IMR-90 (cell line): ENCODE measurements at regions not wholly inside any gene's neighbourhood (a gene's known extent, or its start where the extent isn't known, plus 50 kb on each side); places are given as distances from the start of the nearest gene placed in this dataset.

Experiments used
- ATAC-seq: fragments of 200-7000 bp; cut with Tn5 transposase; 2 replicates; pipeline ENCODE4 v1.9.1; 2020; ENCODE audit warnings: low read depth, mild to moderate bottlenecking, moderate library complexity
- BruUV-seq: library from RNA; stranded (reverse); fragments of 400-500 nt; replicated peaks from 2 replicates; lab custom pipeline; 2021; lab: Mats Ljungman, UMichigan
- CTCF ChIA-PET: fragments of 300-600 bp; formaldehyde crosslinking; extraction: SDS; loops from one replicate; lab custom pipeline; 2021; ENCODE audit warnings: antibody characterized with exemption; lab: Yijun Ruan, JAX
- POLR2A ChIA-PET: fragments of 300-600 bp; sonication (Branson Sonifier 250); formaldehyde crosslinking; loops from one replicate; lab custom pipeline; 2022; ENCODE audit warnings: antibody characterized with exemption; ENCODE audit not compliant: unreplicated experiment; lab: Charles Lee
- DNase-seq: peaks from one replicate; pipeline ENCODE4 v3.0.0; 2013
- H2AFZ ChIP-seq: replicated peaks from 2 replicates; pipeline ENCODE3; 2013; ENCODE audit warnings: low read length, mild to moderate bottlenecking; ENCODE audit not compliant: poor library complexity
- H2AK5ac ChIP-seq: 2 replicates; pipeline ENCODE4 v1.6.1; 2013; ENCODE audit warnings: low read depth, low read length, inconsistent platforms
- H2AK9ac ChIP-seq: replicated peaks from 2 replicates; pipeline ENCODE3; 2013; ENCODE audit warnings: mild to moderate bottlenecking, low read depth, low read length, moderate library complexity; ENCODE audit not compliant: poor library complexity
- H2BK120ac ChIP-seq: 2 replicates; pipeline ENCODE4 v1.6.1; 2013; ENCODE audit warnings: low read depth, low read length, inconsistent platforms
- H2BK15ac ChIP-seq: 3 replicates; pipeline ENCODE4 v1.6.1; 2013; ENCODE audit warnings: low read depth, low read length, inconsistent platforms
- H2BK20ac ChIP-seq: 2 replicates; pipeline ENCODE4 v1.6.1; 2013; ENCODE audit warnings: low read depth, mild to moderate bottlenecking, inconsistent platforms, low read length, moderate library complexity
- H2BK5ac ChIP-seq: 2 replicates; pipeline ENCODE4 v1.6.1; 2013; ENCODE audit warnings: mild to moderate bottlenecking, low read depth, low read length, inconsistent platforms; ENCODE audit not compliant: poor library complexity, severe bottlenecking
- H3K14ac ChIP-seq: replicated peaks from 2 replicates; pipeline ENCODE4 v1.6.1; 2013; ENCODE audit warnings: low read depth, low read length, inconsistent platforms
- H3K18ac ChIP-seq: 2 replicates; pipeline ENCODE4 v1.6.1; 2013; ENCODE audit warnings: low read depth, low read length, control low read depth
- H3K23ac ChIP-seq: 2 replicates; pipeline ENCODE4 v1.6.1; 2013; ENCODE audit warnings: low read depth, low read length, inconsistent platforms
- H3K27ac ChIP-seq: 2 replicates; pipeline ENCODE4 v1.5.1; 2013; ENCODE audit warnings: mild to moderate bottlenecking, control low read depth, low read length; ENCODE audit not compliant: insufficient read depth
- H3K27me3 ChIP-seq: 2 replicates; pipeline ENCODE4 v1.6.1; 2013; ENCODE audit warnings: low read length; ENCODE audit not compliant: control insufficient read depth, insufficient read depth
- H3K36me3 ChIP-seq: 2 replicates; pipeline ENCODE4 v1.6.1; 2013; ENCODE audit warnings: low read length, mixed read lengths; ENCODE audit not compliant: control insufficient read depth, insufficient read depth
- H3K4ac ChIP-seq: 2 replicates; pipeline ENCODE4 v1.6.1; 2013; ENCODE audit warnings: low read depth, low read length, inconsistent platforms
- H3K4me1 ChIP-seq: 2 replicates; pipeline ENCODE4 v1.6.1; 2013; ENCODE audit warnings: low read length, mixed read lengths; ENCODE audit not compliant: control insufficient read depth, insufficient read depth
- H3K4me2 ChIP-seq: 2 replicates; pipeline ENCODE4 v1.6.1; 2013; ENCODE audit warnings: low read depth, mild to moderate bottlenecking, control low read depth, low read length, moderate library complexity
- H3K4me3 ChIP-seq: 2 replicates; pipeline ENCODE4 v1.5.1; 2013; ENCODE audit warnings: low read depth, mild to moderate bottlenecking, control low read depth, low read length, moderate library complexity; ENCODE audit not compliant: insufficient read depth
- H3K56ac ChIP-seq: 2 replicates; pipeline ENCODE4 v1.6.1; 2013; ENCODE audit warnings: low read length, inconsistent platforms; ENCODE audit not compliant: insufficient read depth; ENCODE audit errors: extremely low read depth
- H3K79me1 ChIP-seq, 2 experiments: 2 replicates each; pipeline ENCODE4 v1.6.1; 2013; ENCODE audit warnings: low read length in 2 of 2, inconsistent platforms in 1 of 2, low read depth in 1 of 2
- H3K9ac ChIP-seq: 2 replicates; pipeline ENCODE4 v1.6.1; 2013; ENCODE audit warnings: low read depth, low read length, control low read depth
- H3K9me1 ChIP-seq: 2 replicates; pipeline ENCODE4 v1.6.1; 2013; ENCODE audit warnings: low read length, inconsistent platforms; ENCODE audit not compliant: insufficient read depth
- H3K9me3 ChIP-seq: 2 replicates; pipeline ENCODE4 v1.6.1; 2013; ENCODE audit warnings: low read length; ENCODE audit not compliant: control insufficient read depth, insufficient read depth
- H4K20me1 ChIP-seq: 2 replicates; pipeline ENCODE4 v1.6.1; 2013; ENCODE audit warnings: low read length, inconsistent platforms; ENCODE audit not compliant: insufficient read depth
- H4K5ac ChIP-seq: 2 replicates; pipeline ENCODE4 v1.6.1; 2013; ENCODE audit warnings: mild to moderate bottlenecking, low read depth, low read length, control low read depth
- H4K8ac ChIP-seq, 2 experiments: 2 replicates each; pipeline ENCODE4 v1.6.1; 2013; ENCODE audit warnings: low read depth in 2 of 2, low read length in 2 of 2, control low read depth in 1 of 2, inconsistent platforms in 1 of 2
- H4K91ac ChIP-seq: 2 replicates; pipeline ENCODE4 v1.6.1; 2013; ENCODE audit warnings: low read depth, low read length, inconsistent platforms; ENCODE audit not compliant: insufficient read depth
- BHLHE40 ChIP-seq: fragments of 150-350 bp; IDR thresholded peaks from 2 replicates; pipeline ENCODE4 v1.6.1; 2016; ENCODE audit warnings: mild to moderate bottlenecking, low read depth, low read length
- CEBPB ChIP-seq: IDR thresholded peaks from 2 replicates; pipeline ENCODE4 v1.6.1; 2012; ENCODE audit warnings: low read depth, low read length, improper control_type of control experiment
- CHD1 ChIP-seq: IDR thresholded peaks from 2 replicates; pipeline ENCODE4 v1.6.1; 2012; ENCODE audit warnings: low read depth, low read length, improper control_type of control experiment
- MAFK ChIP-seq: IDR thresholded peaks from 2 replicates; pipeline ENCODE4 v1.6.1; 2012; ENCODE audit warnings: low read depth, low read length, improper control_type of control experiment
- MAZ ChIP-seq: IDR thresholded peaks from 2 replicates; pipeline ENCODE4 v1.6.1; 2012; ENCODE audit warnings: low read depth, mild to moderate bottlenecking, low read length, improper control_type of control experiment, moderate library complexity, borderline replicate concordance
- NFE2L2 ChIP-seq: fragments of 150-350 bp; IDR thresholded peaks from 2 replicates; pipeline ENCODE4 v1.6.1; 2016; ENCODE audit warnings: low read depth, mild to moderate bottlenecking, low read length
- RAD21 ChIP-seq: IDR thresholded peaks from 2 replicates; pipeline ENCODE4 v1.6.1; 2012; ENCODE audit warnings: low read length, improper control_type of control experiment
- SMC3 ChIP-seq: fragments of 150-350 bp; IDR thresholded peaks from 2 replicates; pipeline ENCODE4 v1.6.1; 2016; ENCODE audit warnings: low read depth, mild to moderate bottlenecking, antibody characterized with exemption, low read length, moderate library complexity
- USF2 ChIP-seq: fragments of 150-350 bp; IDR thresholded peaks from 2 replicates; pipeline ENCODE4 v1.6.1; 2017; ENCODE audit warnings: mild to moderate bottlenecking, antibody characterized with exemption, low read length, low read depth
- WGBS, 2 experiments: methylation state at CpG; one replicate each; pipeline versions ENCODE4 v1.1.5 to v1.1.7; 2013; ENCODE audit warnings: missing lambda C conversion rate in 2 of 2; ENCODE audit not compliant: insufficient read length in 1 of 2; ENCODE audit errors: extremely low coverage in 2 of 2; 5-methylcytosine and 5-hydroxymethylcytosine counted together
- dilution Hi-C: fragments of 300-500 bp; cut with HindIII; formaldehyde crosslinking; loops from one replicate; pipeline ENCODE4 v1.14.3; 2018; ENCODE audit warnings: low sequenced_read_pairs; ENCODE audit not compliant: unreplicated experiment
- in situ Hi-C: fragments of 300-500 bp; cut with MboI; formaldehyde crosslinking; loops from 3 replicates; pipeline ENCODE4 v1.14.3; 2019; ENCODE audit warnings: low sequenced_read_pairs, inconsistent platforms, mixed read lengths
- intact Hi-C: fragments of 100-400 bp; cut with micrococcal nuclease; formaldehyde crosslinking; loops from 2 replicates; pipeline ENCODE4 v1.10.0; 2022
- TF ChIP-seq, protein P1 (sequence below): conservative IDR thresholded peaks from 2 replicates; pipeline ENCODE4 v1.5.1; 2012; ENCODE audit warnings: mild to moderate bottlenecking, low read depth, low read length, improper control_type of control experiment

- Histone ChIP-seq H2AK9ac (no peak overlapping the region), H3K18ac (no peak overlapping the region), H3K36me3 (no peaks in the 10 kb centered on the region), H4K20me1 (no peaks in the 10 kb centered on the region), H2BK15ac (no peak overlapping the region), H4K91ac (no peak overlapping the region), H2BK120ac (no peak overlapping the region), H3K27ac (no peak overlapping the region), H3K4ac (no peak overlapping the region), H3K27me3 (no peaks in the 10 kb centered on the region), H4K8ac (no peak overlapping the region), H3K9me1 (no peaks in the 10 kb centered on the region), H3K4me3 (no peak overlapping the region), H3K14ac (no peak overlapping the region), H3K4me2 (no peak overlapping the region), H2AK5ac (no peak overlapping the region), H3K4me1 (no peaks in the 10 kb centered on the region), H2AFZ (no peak overlapping the region), H2BK20ac (no peak overlapping the region), H3K23ac (no peak overlapping the region), H3K79me1 (no peaks in the 10 kb centered on the region), H3K9ac (no peak overlapping the region), H3K56ac (no peak overlapping the region), H3K9me3 (peaks cover 6% of the 10 kb centered on the region; the same call in 1 of the 2 replicates), H4K5ac (no peak overlapping the region), H2BK5ac (no peak overlapping the region)
- in situ Hi-C loops: no loop called here
- DNase-seq: no peak
- intact Hi-C loops: no loop called here
- CTCF ChIA-PET: no interaction called here
- POLR2A ChIA-PET: no interaction called here
- BruUV-seq: no TSS peak
- dilution Hi-C loops: no loop called here
- ATAC-seq: no peak
- no CpG with 5 or more reads among the region's 2 CpGs for WGBS, 2 experiments
- TF ChIP-seq, protein P1, sequence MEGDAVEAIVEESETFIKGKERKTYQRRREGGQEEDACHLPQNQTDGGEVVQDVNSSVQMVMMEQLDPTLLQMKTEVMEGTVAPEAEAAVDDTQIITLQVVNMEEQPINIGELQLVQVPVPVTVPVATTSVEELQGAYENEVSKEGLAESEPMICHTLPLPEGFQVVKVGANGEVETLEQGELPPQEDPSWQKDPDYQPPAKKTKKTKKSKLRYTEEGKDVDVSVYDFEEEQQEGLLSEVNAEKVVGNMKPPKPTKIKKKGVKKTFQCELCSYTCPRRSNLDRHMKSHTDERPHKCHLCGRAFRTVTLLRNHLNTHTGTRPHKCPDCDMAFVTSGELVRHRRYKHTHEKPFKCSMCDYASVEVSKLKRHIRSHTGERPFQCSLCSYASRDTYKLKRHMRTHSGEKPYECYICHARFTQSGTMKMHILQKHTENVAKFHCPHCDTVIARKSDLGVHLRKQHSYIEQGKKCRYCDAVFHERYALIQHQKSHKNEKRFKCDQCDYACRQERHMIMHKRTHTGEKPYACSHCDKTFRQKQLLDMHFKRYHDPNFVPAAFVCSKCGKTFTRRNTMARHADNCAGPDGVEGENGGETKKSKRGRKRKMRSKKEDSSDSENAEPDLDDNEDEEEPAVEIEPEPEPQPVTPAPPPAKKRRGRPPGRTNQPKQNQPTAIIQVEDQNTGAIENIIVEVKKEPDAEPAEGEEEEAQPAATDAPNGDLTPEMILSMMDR: no peak
- no peak for TF ChIP-seq USF2
- TF ChIP-seq BHLHE40: no peak
- no peak for TF ChIP-seq CEBPB
- no peak for TF ChIP-seq NFE2L2
- no peak for TF ChIP-seq SMC3
- TF ChIP-seq CHD1: no peak
- TF ChIP-seq MAFK: no peak
- TF ChIP-seq RAD21: no peak
- no peak for TF ChIP-seq MAZ
These were observed 177.5 kb upstream of the AFF2 start for GRCh38 chrX:148322906-148323305.
